H9 (cell line): ENCODE measurements at regions not wholly inside any gene's neighbourhood (a gene's known extent, or its start where the extent isn't known, plus 50 kb on each side); places are given as distances from the start of the nearest gene placed in this dataset.
A peak's percentile ranks its signal among the peaks of the same experiment; 100 is the strongest.

Experiments
- DNase-seq: peaks from one replicate; pipeline ENCODE4 v3.0.0-alpha.2; 2017
- H2AFZ ChIP-seq: one replicate; pipeline ENCODE4 v1.6.1; 2013; ENCODE audit warnings: mild to moderate bottlenecking, low read length, control low read depth, moderate library complexity
- H2AK5ac ChIP-seq: 2 replicates; pipeline ENCODE4 v1.6.1; 2013; ENCODE audit warnings: low read length, control low read depth, mixed read lengths; ENCODE audit not compliant: insufficient read length
- H2BK120ac ChIP-seq: one replicate; pipeline ENCODE4 v1.6.1; 2013; ENCODE audit warnings: low read depth, mild to moderate bottlenecking, low read length, control low read depth, inconsistent platforms; ENCODE audit not compliant: poor library complexity, severe bottlenecking
- H2BK12ac ChIP-seq: 2 replicates; pipeline ENCODE4 v1.6.1; 2013; ENCODE audit warnings: low read length, control low read depth, mixed read lengths, low read depth; ENCODE audit not compliant: insufficient read length
- H2BK15ac ChIP-seq: 2 replicates; pipeline ENCODE4 v1.6.1; 2013; ENCODE audit warnings: low read depth, low read length, control low read depth
- H2BK20ac ChIP-seq: one replicate; pipeline ENCODE4 v1.6.1; 2013; ENCODE audit warnings: low read depth, mild to moderate bottlenecking, low read length, control low read depth, inconsistent platforms; ENCODE audit not compliant: poor library complexity, severe bottlenecking
- H2BK5ac ChIP-seq: 2 replicates; pipeline ENCODE4 v1.6.1; 2013; ENCODE audit warnings: low read length, control low read depth, mixed read lengths; ENCODE audit not compliant: insufficient read length
- H3K14ac ChIP-seq: 2 replicates; pipeline ENCODE4 v1.6.1; 2013; ENCODE audit warnings: low read length, control low read depth; ENCODE audit not compliant: insufficient read depth
- H3K18ac ChIP-seq: 2 replicates; pipeline ENCODE4 v1.6.1; 2013; ENCODE audit warnings: low read depth, mild to moderate bottlenecking, mixed read lengths, low read length, control low read depth; ENCODE audit not compliant: insufficient read length
- H3K23ac ChIP-seq: 2 replicates; pipeline ENCODE4 v1.6.1; 2013; ENCODE audit warnings: low read length, control low read depth, mixed read lengths, low read depth; ENCODE audit not compliant: insufficient read length
- H3K23me2 ChIP-seq: 2 replicates; pipeline ENCODE4 v1.6.1; 2013; ENCODE audit warnings: low read depth, mild to moderate bottlenecking, mixed read lengths, low read length, control low read depth; ENCODE audit not compliant: insufficient read length, poor library complexity, severe bottlenecking
- H3K27ac ChIP-seq: 2 replicates; pipeline ENCODE4 v1.5.1; 2013; ENCODE audit warnings: low read length, control low read depth, mixed read lengths, low read depth; ENCODE audit not compliant: insufficient read length
- H3K27me3 ChIP-seq: 2 replicates; pipeline ENCODE4 v1.6.1; 2013; ENCODE audit warnings: low read length, control low read depth, inconsistent platforms; ENCODE audit not compliant: insufficient read depth
- H3K4ac ChIP-seq: 2 replicates; pipeline ENCODE4 v1.6.1; 2013; ENCODE audit warnings: low read depth, mild to moderate bottlenecking, control low read depth, inconsistent platforms, low read length, moderate library complexity
- H3K4me1 ChIP-seq: 2 replicates; pipeline ENCODE4 v1.6.1; 2013; ENCODE audit warnings: low read length, control low read depth, inconsistent platforms; ENCODE audit not compliant: insufficient read depth
- H3K4me2 ChIP-seq: 2 replicates; pipeline ENCODE4 v1.6.1; 2013; ENCODE audit warnings: low read length, control low read depth, mixed read lengths; ENCODE audit not compliant: insufficient read length, insufficient read depth
- H3K56ac ChIP-seq: 2 replicates; pipeline ENCODE4 v1.6.1; 2013; ENCODE audit warnings: low read depth, mild to moderate bottlenecking, mixed read lengths, low read length, control low read depth; ENCODE audit not compliant: insufficient read length
- H3K79me1 ChIP-seq: 2 replicates; pipeline ENCODE4 v1.6.1; 2013; ENCODE audit warnings: low read depth, mild to moderate bottlenecking, moderate library complexity, low read length, control low read depth, inconsistent platforms; ENCODE audit not compliant: insufficient read depth, poor library complexity, severe bottlenecking
- H3K79me2 ChIP-seq: 2 replicates; pipeline ENCODE4 v1.6.1; 2013; ENCODE audit warnings: low read length, control low read depth, inconsistent platforms; ENCODE audit not compliant: insufficient read depth
- H3K9ac ChIP-seq: 2 replicates; pipeline ENCODE4 v1.6.1; 2013; ENCODE audit warnings: low read length, control low read depth, mixed read lengths; ENCODE audit not compliant: insufficient read length; ENCODE audit errors: extremely low read depth
- H3K9me3 ChIP-seq: one replicate; pipeline ENCODE4 v1.6.1; 2013; ENCODE audit warnings: low read depth, low read length, inconsistent platforms; ENCODE audit not compliant: control insufficient read depth
- H3T11ph ChIP-seq: one replicate; pipeline ENCODE4 v1.6.1; 2013; ENCODE audit warnings: mild to moderate bottlenecking, low read length, control low read depth, inconsistent platforms
- H4K20me1 ChIP-seq: one replicate; pipeline ENCODE4 v1.6.1; 2013; ENCODE audit not compliant: control insufficient read depth, insufficient read length, insufficient read depth
- H4K5ac ChIP-seq: 2 replicates; pipeline ENCODE4 v1.6.1; 2013; ENCODE audit warnings: low read depth, mild to moderate bottlenecking, mixed read lengths, low read length, control low read depth; ENCODE audit not compliant: insufficient read length
- H4K8ac ChIP-seq: replicated peaks from 2 replicates; pipeline ENCODE4 v1.6.1; 2013; ENCODE audit warnings: low read length, control low read depth, mixed read lengths, low read depth; ENCODE audit not compliant: insufficient read length
- H4K91ac ChIP-seq: 2 replicates; pipeline ENCODE4 v1.6.1; 2013; ENCODE audit warnings: low read depth, mild to moderate bottlenecking, moderate library complexity, mixed read lengths, low read length, control low read depth; ENCODE audit not compliant: insufficient read length
- H3K27ac Mint-ChIP-seq, 3 experiments: 2 replicates in 2 of 3; 3 replicates in 1 of 3; pipeline ENCODE4 v1.8.0; 2020 to 2021; ENCODE audit warnings: mixed read lengths in 3 of 3, mild to moderate bottlenecking in 1 of 3, moderate library complexity in 1 of 3
- H3K27me3 Mint-ChIP-seq: 2 replicates; pipeline ENCODE4 v1.8.0; 2021; ENCODE audit warnings: low read depth, mild to moderate bottlenecking, moderate library complexity, mixed read lengths
- H3K36me3 Mint-ChIP-seq, 3 experiments: 2 replicates in 2 of 3; 3 replicates in 1 of 3; pipeline ENCODE4 v1.8.0; 2020 to 2021; ENCODE audit warnings: low read depth in 3 of 3, mixed read lengths in 3 of 3; ENCODE audit not compliant: insufficient read depth in 1 of 3
- H3K4me1 Mint-ChIP-seq, 2 experiments: 2 replicates each; pipeline ENCODE4 v1.8.0; 2020; ENCODE audit warnings: mixed read lengths in 2 of 2
- H3K4me3 Mint-ChIP-seq, 2 experiments: 2 replicates in 1 of 2; 3 replicates in 1 of 2; pipeline ENCODE4 v1.8.0; 2020 to 2021; ENCODE audit warnings: mild to moderate bottlenecking in 2 of 2, mixed read lengths in 2 of 2, moderate library complexity in 1 of 2
- H3K9me3 Mint-ChIP-seq, 2 experiments: 2 replicates in 1 of 2; 3 replicates in 1 of 2; pipeline ENCODE4 v1.8.0; 2020; ENCODE audit warnings: mild to moderate bottlenecking in 2 of 2, mixed read lengths in 2 of 2, moderate library complexity in 1 of 2
- WGBS: extraction: QIAGEN DNeasy Blood & Tissue Kit; methylation state at CpG from one replicate; pipeline ENCODE4 v1.1.7; 2013; ENCODE audit warnings: missing lambda C conversion rate, low lambda C conversion rate, mixed read lengths; ENCODE audit not compliant: insufficient read length; ENCODE audit errors: extremely low coverage; 5-methylcytosine and 5-hydroxymethylcytosine counted together
- TF ChIP-seq, protein P1 (sequence below): fragments of 200-600 bp; sonication (generic); conservative IDR thresholded peaks from 3 replicates; pipeline ENCODE4 v1.8.0; 2021; ENCODE audit warnings: antibody characterized with exemption, mild to moderate bottlenecking

DNA sequence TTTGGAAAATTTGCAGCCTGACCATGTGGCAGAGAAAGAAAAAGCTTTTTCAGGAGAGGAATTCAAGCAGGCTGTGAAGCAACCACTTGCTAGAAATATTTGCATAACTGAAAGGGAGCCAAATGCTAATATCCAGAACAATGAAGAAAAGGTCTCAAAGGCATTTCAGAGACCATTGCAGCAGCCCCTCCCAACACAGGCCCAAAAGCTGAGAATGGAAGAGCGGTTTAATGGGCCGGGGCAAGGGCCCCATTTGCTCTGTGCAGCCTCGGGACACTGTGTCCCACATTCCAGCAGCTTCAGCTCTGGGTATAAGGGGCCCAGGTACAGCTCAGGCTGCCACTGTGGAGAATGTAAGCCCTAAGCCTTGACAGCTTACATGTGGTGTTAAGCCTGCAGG, 918.1 kb upstream of the POT1 start:
- peaks cover 4 to 22% (median 17%) of the 10 kb centered on the region in 3 experiments for H3K36me3 Mint-ChIP-seq
- Histone ChIP-seq H4K5ac (no peak overlapping the region), H4K91ac (no peak overlapping the region), H3K56ac (no peak overlapping the region), H2BK15ac (no peak overlapping the region), H3K9me3 (peaks cover 19% of the 10 kb centered on the region), H3K23ac (no peak overlapping the region), H3K27me3 (no peaks in the 10 kb centered on the region), H2AFZ (no peak overlapping the region), H3K79me2 (no peaks in the 10 kb centered on the region), H3K9ac (no peak overlapping the region), H4K20me1 (no peaks in the 10 kb centered on the region), H3K4me2 (no peak overlapping the region), H3T11ph (no peak overlapping the region), H3K23me2 (no peaks in the 10 kb centered on the region), H2BK20ac (no peak overlapping the region), H3K18ac (no peak overlapping the region), H3K4ac (no peak overlapping the region), H2BK12ac (no peak overlapping the region), H3K4me1 (no peaks in the 10 kb centered on the region), H4K8ac (no peak overlapping the region), H2BK120ac (no peak overlapping the region), H2BK5ac (no peak overlapping the region), H3K27ac (no peak overlapping the region), H3K14ac (no peak overlapping the region), H3K79me1 (no peaks in the 10 kb centered on the region), H2AK5ac (no peak overlapping the region)
- H3K4me3 Mint-ChIP-seq = no peak overlapping the region
- peak overlapping the region in 2 of 3 experiments; percentile 49 to 60; a peak in 4 of 7 replicates for H3K27ac Mint-ChIP-seq
- TF ChIP-seq, protein P1, sequence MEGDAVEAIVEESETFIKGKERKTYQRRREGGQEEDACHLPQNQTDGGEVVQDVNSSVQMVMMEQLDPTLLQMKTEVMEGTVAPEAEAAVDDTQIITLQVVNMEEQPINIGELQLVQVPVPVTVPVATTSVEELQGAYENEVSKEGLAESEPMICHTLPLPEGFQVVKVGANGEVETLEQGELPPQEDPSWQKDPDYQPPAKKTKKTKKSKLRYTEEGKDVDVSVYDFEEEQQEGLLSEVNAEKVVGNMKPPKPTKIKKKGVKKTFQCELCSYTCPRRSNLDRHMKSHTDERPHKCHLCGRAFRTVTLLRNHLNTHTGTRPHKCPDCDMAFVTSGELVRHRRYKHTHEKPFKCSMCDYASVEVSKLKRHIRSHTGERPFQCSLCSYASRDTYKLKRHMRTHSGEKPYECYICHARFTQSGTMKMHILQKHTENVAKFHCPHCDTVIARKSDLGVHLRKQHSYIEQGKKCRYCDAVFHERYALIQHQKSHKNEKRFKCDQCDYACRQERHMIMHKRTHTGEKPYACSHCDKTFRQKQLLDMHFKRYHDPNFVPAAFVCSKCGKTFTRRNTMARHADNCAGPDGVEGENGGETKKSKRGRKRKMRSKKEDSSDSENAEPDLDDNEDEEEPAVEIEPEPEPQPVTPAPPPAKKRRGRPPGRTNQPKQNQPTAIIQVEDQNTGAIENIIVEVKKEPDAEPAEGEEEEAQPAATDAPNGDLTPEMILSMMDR = no peak
- H3K9me3 Mint-ChIP-seq = peaks cover 20 to 29% of the 10 kb centered on the region in 2 experiments
- no peaks in the 10 kb centered on the region for H3K27me3 Mint-ChIP-seq
- H3K4me1 Mint-ChIP-seq = peaks cover 11 to 46% of the 10 kb centered on the region in 2 experiments; a peak in 3 of 4 replicates
- WGBS = no CpG with 5 or more reads among the region's 3 CpGs
- peak; percentile 45 for DNase-seq
